SK-N-SH (cell line): ENCODE measurements at regions not wholly inside any gene's neighbourhood (a gene's known extent, or its start where the extent isn't known, plus 50 kb on each side); places are given as distances from the start of the nearest gene placed in this dataset.

Experiments used
- CTCF ChIA-PET: fragments of 300-600, 350-600 bp; formaldehyde crosslinking; extraction: SDS; loops from one replicate; lab custom pipeline; 2021; lab: Yijun Ruan, JAX
- POLR2A ChIA-PET: fragments of 350-600 bp; sonication (Branson Sonifier 250); formaldehyde crosslinking; extraction: SDS; loops from one replicate; lab custom pipeline; 2020; ENCODE audit warnings: antibody characterized with exemption, inconsistent platforms; lab: Yijun Ruan, JAX
- DNase-seq: peaks from one replicate; pipeline ENCODE4 v3.0.0; 2012
- H2AFZ ChIP-seq: fragments of 200-600 bp; sonication (generic); 2 replicates; pipeline ENCODE4 v1.8.1; 2016; ENCODE audit warnings: antibody characterized with exemption, mild to moderate bottlenecking, low read depth
- H3F3A ChIP-seq: fragments of 200-600 bp; sonication (generic); replicated peaks from 2 replicates; pipeline ENCODE3; 2016; ENCODE audit warnings: antibody characterized with exemption, mild to moderate bottlenecking; ENCODE audit not compliant: insufficient read depth
- H3K27ac ChIP-seq, 2 experiments: fragments of 200-500 bp in 1 of 2; fragments of 200-600 bp in 1 of 2; sonication (Bioruptor generic) in 1 of 2; sonication (generic), shearing (Covaris generic) in 1 of 2; 2 replicates each; pipeline versions ENCODE4 v1.5.1 to v1.6.1; 2014 to 2016; ENCODE audit warnings: low read depth in 2 of 2, inconsistent platforms in 1 of 2, low read length in 1 of 2, mild to moderate bottlenecking in 1 of 2, mixed read lengths in 1 of 2
- H3K27me3 ChIP-seq: fragments of 200-600 bp; sonication (generic), shearing (Covaris generic); 2 replicates; pipeline ENCODE4 v1.6.1; 2016; ENCODE audit warnings: mixed run types; ENCODE audit not compliant: insufficient read depth
- H3K36me3 ChIP-seq, 2 experiments: fragments of 200-500 bp in 1 of 2; fragments of 200-600 bp in 1 of 2; sonication (Bioruptor generic) in 1 of 2; sonication (generic) in 1 of 2; replicated peaks in 1 of 2; 2 replicates each; pipeline versions ENCODE3 to v1.5.1; 2014 to 2016; ENCODE audit warnings: low read length in 1 of 2, mild to moderate bottlenecking in 1 of 2; ENCODE audit not compliant: insufficient read depth in 2 of 2, control insufficient read depth in 1 of 2
- H3K4me1 ChIP-seq, 2 experiments: fragments of 200-500 bp in 1 of 2; fragments of 200-600 bp in 1 of 2; sonication (Bioruptor generic) in 1 of 2; sonication (generic), shearing (Covaris generic) in 1 of 2; 2 replicates each; pipeline versions ENCODE4 v1.5.1 to v1.6.1; 2014 to 2016; ENCODE audit warnings: low read depth in 1 of 2, low read length in 1 of 2, mixed run types in 1 of 2; ENCODE audit not compliant: insufficient read depth in 2 of 2, control insufficient read depth in 1 of 2
- H3K4me2 ChIP-seq: fragments of 200-600 bp; sonication (generic), shearing (Covaris generic); 2 replicates; pipeline ENCODE4 v1.6.1; 2017; ENCODE audit warnings: mixed run types
- H3K4me3 ChIP-seq, 2 experiments: fragments of 200-500 bp in 1 of 2; fragments of 200-600 bp in 1 of 2; sonication (Bioruptor generic) in 1 of 2; sonication (generic), shearing (Covaris generic) in 1 of 2; 2 replicates each; pipeline versions ENCODE4 v1.5.1 to v1.8.1; 2014 to 2016; ENCODE audit warnings: low read depth in 2 of 2, inconsistent platforms in 1 of 2, low read length in 1 of 2, mild to moderate bottlenecking in 1 of 2, mixed read lengths in 1 of 2, moderate library complexity in 1 of 2
- H3K79me2 ChIP-seq: fragments of 200-600 bp; sonication (generic); 2 replicates; pipeline ENCODE4 v1.8.1; 2017; ENCODE audit warnings: mild to moderate bottlenecking; ENCODE audit not compliant: insufficient read depth
- H3K9ac ChIP-seq: fragments of 200-600 bp; sonication (generic); 2 replicates; pipeline ENCODE4 v1.6.1; 2017; ENCODE audit warnings: mixed run types
- H3K9me2 ChIP-seq: fragments of 200-600 bp; sonication (generic); 2 replicates; pipeline ENCODE4 v1.6.1; 2017; ENCODE audit warnings: mixed run types
- H3K9me3 ChIP-seq: fragments of 200-600 bp; sonication (generic); 2 replicates; pipeline ENCODE4 v1.6.1; 2017; ENCODE audit warnings: mixed run types, mild to moderate bottlenecking, moderate library complexity
- H4K20me1 ChIP-seq: fragments of 200-600 bp; sonication (generic); 2 replicates; pipeline ENCODE4 v1.6.1; 2017; ENCODE audit warnings: mild to moderate bottlenecking, mixed run types; ENCODE audit not compliant: insufficient read depth
- CHD2 ChIP-seq: fragments of 150-350 bp; IDR thresholded peaks from 2 replicates; pipeline ENCODE4 v1.6.1; 2018; ENCODE audit warnings: low read length; ENCODE audit not compliant: partially characterized antibody
- EZH2phosphoT487 ChIP-seq: fragments of 200-600 bp; sonication (generic); IDR thresholded peaks from 2 replicates; pipeline ENCODE4 v1.6.1; 2017; ENCODE audit warnings: low read depth, mixed run types, mild to moderate bottlenecking, antibody characterized with exemption, moderate library complexity, borderline replicate concordance
- GATA2 ChIP-seq: sonication (generic); formaldehyde crosslinking; IDR thresholded peaks from 2 replicates; pipeline ENCODE4 v1.5.0; 2020; ENCODE audit warnings: mild to moderate bottlenecking, missing genetic modification reagents
- MEF2A ChIP-seq: IDR thresholded peaks from 2 replicates; pipeline ENCODE4 v1.4.0; 2012; ENCODE audit warnings: low read depth, borderline replicate concordance
- MXI1 ChIP-seq: IDR thresholded peaks from 2 replicates; pipeline ENCODE4 v1.6.1; 2012; ENCODE audit warnings: mild to moderate bottlenecking, low read depth, low read length, improper control_type of control experiment
- NFIC ChIP-seq: IDR thresholded peaks from 2 replicates; pipeline ENCODE4 v1.4.0; 2012; ENCODE audit warnings: borderline replicate concordance
- NRF1 ChIP-seq: IDR thresholded peaks from 2 replicates; pipeline ENCODE4 v1.6.1; 2012; ENCODE audit warnings: low read depth, mild to moderate bottlenecking, low read length
- POLR2AphosphoS5 ChIP-seq: IDR thresholded peaks from 2 replicates; pipeline ENCODE4 v1.6.1; 2012; ENCODE audit warnings: low read depth, low read length
- RCOR1 ChIP-seq: fragments of 150-350 bp; IDR thresholded peaks from 2 replicates; pipeline ENCODE4 v1.6.1; 2017; ENCODE audit warnings: antibody characterized with exemption, low read length
- RXRA ChIP-seq: IDR thresholded peaks from 2 replicates; pipeline ENCODE4 v1.4.0; 2012; ENCODE audit warnings: low read depth, mild to moderate bottlenecking, borderline replicate concordance
- SIN3A ChIP-seq: IDR thresholded peaks from 2 replicates; pipeline ENCODE4 v1.6.1; 2012; ENCODE audit warnings: low read depth, mild to moderate bottlenecking, low read length, moderate library complexity, borderline replicate concordance
- SMC3 ChIP-seq: IDR thresholded peaks from 2 replicates; pipeline ENCODE4 v1.6.1; 2012; ENCODE audit warnings: low read depth, low read length, improper control_type of control experiment
- TAF1 ChIP-seq: IDR thresholded peaks from 2 replicates; pipeline ENCODE4 v1.6.1; 2012; ENCODE audit warnings: low read depth, mild to moderate bottlenecking, low read length, moderate library complexity, borderline replicate concordance
- TCF12 ChIP-seq: IDR thresholded peaks from 2 replicates; pipeline ENCODE4 v1.4.0; 2012
- TEAD4 ChIP-seq: IDR thresholded peaks from 2 replicates; pipeline ENCODE4 v1.4.0; 2012; ENCODE audit warnings: mild to moderate bottlenecking, borderline replicate concordance; ENCODE audit not compliant: insufficient read depth
- USF1 ChIP-seq: IDR thresholded peaks from 2 replicates; pipeline ENCODE4 v1.4.0; 2012; ENCODE audit warnings: low read depth, borderline replicate concordance
- YY1 ChIP-seq: IDR thresholded peaks from 2 replicates; pipeline ENCODE4 v1.4.0; 2012; ENCODE audit warnings: low read depth, mild to moderate bottlenecking
- WGBS: methylation state at CpG from one replicate; pipeline ENCODE4 v1.1.6; 2017; ENCODE audit warnings: low lambda C conversion rate; 5-methylcytosine and 5-hydroxymethylcytosine counted together
- TF ChIP-seq, protein P1 (sequence below): fragments of 150-350 bp; IDR thresholded peaks from 2 replicates; pipeline ENCODE4 v1.6.1; 2017; ENCODE audit warnings: antibody characterized with exemption, low read length, low read depth, borderline replicate concordance
- TF ChIP-seq, protein P2 (sequence below): IDR thresholded peaks from 2 replicates; pipeline ENCODE4 v1.4.0; 2012; ENCODE audit warnings: low read depth, borderline replicate concordance

- POLR2A ChIA-PET = no interaction called here
- H3K9me2 ChIP-seq = no peaks in the 10 kb centered on the region
- no peak overlapping the region for H2AFZ ChIP-seq
- H3K4me3 ChIP-seq = no peak overlapping the region
- TF ChIP-seq POLR2AphosphoS5 (no peak), USF1 (no peak), NFIC (no peak), YY1 (no peak), CHD2 (no peak), MXI1 (no peak), SMC3 (no peak), TCF12 (no peak), MEF2A (no peak), RXRA (no peak), GATA2 (no peak)
- TF ChIP-seq, protein P1, sequence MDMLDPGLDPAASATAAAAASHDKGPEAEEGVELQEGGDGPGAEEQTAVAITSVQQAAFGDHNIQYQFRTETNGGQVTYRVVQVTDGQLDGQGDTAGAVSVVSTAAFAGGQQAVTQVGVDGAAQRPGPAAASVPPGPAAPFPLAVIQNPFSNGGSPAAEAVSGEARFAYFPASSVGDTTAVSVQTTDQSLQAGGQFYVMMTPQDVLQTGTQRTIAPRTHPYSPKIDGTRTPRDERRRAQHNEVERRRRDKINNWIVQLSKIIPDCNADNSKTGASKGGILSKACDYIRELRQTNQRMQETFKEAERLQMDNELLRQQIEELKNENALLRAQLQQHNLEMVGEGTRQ = no peak
- TF ChIP-seq, protein P2, sequence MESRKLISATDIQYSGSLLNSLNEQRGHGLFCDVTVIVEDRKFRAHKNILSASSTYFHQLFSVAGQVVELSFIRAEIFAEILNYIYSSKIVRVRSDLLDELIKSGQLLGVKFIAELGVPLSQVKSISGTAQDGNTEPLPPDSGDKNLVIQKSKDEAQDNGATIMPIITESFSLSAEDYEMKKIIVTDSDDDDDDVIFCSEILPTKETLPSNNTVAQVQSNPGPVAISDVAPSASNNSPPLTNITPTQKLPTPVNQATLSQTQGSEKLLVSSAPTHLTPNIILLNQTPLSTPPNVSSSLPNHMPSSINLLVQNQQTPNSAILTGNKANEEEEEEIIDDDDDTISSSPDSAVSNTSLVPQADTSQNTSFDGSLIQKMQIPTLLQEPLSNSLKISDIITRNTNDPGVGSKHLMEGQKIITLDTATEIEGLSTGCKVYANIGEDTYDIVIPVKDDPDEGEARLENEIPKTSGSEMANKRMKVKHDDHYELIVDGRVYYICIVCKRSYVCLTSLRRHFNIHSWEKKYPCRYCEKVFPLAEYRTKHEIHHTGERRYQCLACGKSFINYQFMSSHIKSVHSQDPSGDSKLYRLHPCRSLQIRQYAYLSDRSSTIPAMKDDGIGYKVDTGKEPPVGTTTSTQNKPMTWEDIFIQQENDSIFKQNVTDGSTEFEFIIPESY = no peak
- TF ChIP-seq, all 33 proteins: peak for 0
- Histone ChIP-seq H3F3A (no peaks in the 10 kb centered on the region), H3K4me1 (no peaks in the 10 kb centered on the region), H3K9ac (no peak overlapping the region), H3K4me2 (no peak overlapping the region), H3K27ac (no peak overlapping the region), H4K20me1 (no peaks in the 10 kb centered on the region), H3K9me3 (no peaks in the 10 kb centered on the region), H3K79me2 (no peaks in the 10 kb centered on the region; the same call in 1 of the 2 replicates), H3K27me3 (no peaks in the 10 kb centered on the region), H3K36me3 (no peaks in the 10 kb centered on the region)
- no peak for DNase-seq
- WGBS = 3% methylated on average over 3 of the region's 4 CpGs
- CTCF ChIA-PET = no interaction called here
Observed at GRCh38 chrX:56057325-56057724, 174.8 kb upstream of the KLF8 start.

GRCh38 chrX:56066016-56066415 lies 166.1 kb upstream of the KLF8 start:
- H4K20me1 ChIP-seq = no peaks in the 10 kb centered on the region
- no peak overlapping the region for H3K4me3 ChIP-seq
- no peak overlapping the region for H2AFZ ChIP-seq
- POLR2A ChIA-PET = no interaction called here
- no peak for TF ChIP-seq NRF1
- no peak for TF ChIP-seq CHD2
- no peak for TF ChIP-seq SIN3A
- TF ChIP-seq YY1 = no peak
- TF ChIP-seq RXRA = no peak
- TF ChIP-seq TEAD4 = no peak
- no peak for TF ChIP-seq POLR2AphosphoS5
- TF ChIP-seq RCOR1 = no peak
- no peak for TF ChIP-seq EZH2phosphoT487
- no peak for TF ChIP-seq TAF1
- TF ChIP-seq, protein P2 = no peak
- H3K9me3 ChIP-seq = no peaks in the 10 kb centered on the region; the same call in 1 of the 2 replicates
- H3K27me3 ChIP-seq = no peaks in the 10 kb centered on the region
- H3K36me3 ChIP-seq = no peaks in the 10 kb centered on the region
- no peaks in the 10 kb centered on the region for H3K9me2 ChIP-seq
- H3F3A ChIP-seq = no peaks in the 10 kb centered on the region
- H3K79me2 ChIP-seq = no peaks in the 10 kb centered on the region
- no peak overlapping the region for H3K9ac ChIP-seq
- no peak for DNase-seq
- H3K27ac ChIP-seq = no peak overlapping the region
- H3K4me2 ChIP-seq = no peak overlapping the region
- CTCF ChIA-PET = no interaction called here
- 0% methylated on average over 1 of the region's 2 CpGs for WGBS
- no peaks in the 10 kb centered on the region for H3K4me1 ChIP-seq
